A549 (cell line): ENCODE measurements at regions not wholly inside any gene's neighbourhood (a gene's known extent, or its start where the extent isn't known, plus 50 kb on each side); places are given as distances from the start of the nearest gene placed in this dataset.
"Not testable (repeated sequence)": the region's sequence is repeated elsewhere in the genome, so short reads cannot be mapped to it uniquely, and the experiment has no call there.

ENCODE experiments used
- CBX8 ChIP-seq: fragments of 200-600 bp; sonication (generic); IDR thresholded peaks from 2 replicates; pipeline ENCODE4 v1.6.1; 2016
- EHMT2 ChIP-seq: fragments of 200-600 bp; sonication (generic); IDR thresholded peaks from 2 replicates; pipeline ENCODE4 v1.6.1; 2016; ENCODE audit warnings: antibody characterized with exemption, low read depth, mild to moderate bottlenecking, moderate library complexity
- TP53 ChIP-seq: fragments of 250-450 bp; sonication (Bioruptor Pico); IDR thresholded peaks from 2 replicates; pipeline ENCODE4 v1.5.0; 2021; ENCODE audit warnings: mild to moderate bottlenecking, moderate library complexity
- ZC3H11A ChIP-seq: fragments of 450-650 bp; IDR thresholded peaks from 2 replicates; pipeline ENCODE4 v1.6.1; 2014; ENCODE audit warnings: antibody characterized with exemption, mild to moderate bottlenecking
- TF ChIP-seq, protein P1 (sequence below): fragments of >200 bp; sonication (Bioruptor Twin); formaldehyde crosslinking; IDR thresholded peaks from 3 replicates; pipeline ENCODE4 v1.5.1; 2016
- TF ChIP-seq, protein P2 (sequence below): fragments of 200-600 bp; sonication (generic); IDR thresholded peaks from 2 replicates; pipeline ENCODE4 v1.6.1; 2016; ENCODE audit warnings: antibody characterized with exemption, mild to moderate bottlenecking, moderate library complexity

DNA sequence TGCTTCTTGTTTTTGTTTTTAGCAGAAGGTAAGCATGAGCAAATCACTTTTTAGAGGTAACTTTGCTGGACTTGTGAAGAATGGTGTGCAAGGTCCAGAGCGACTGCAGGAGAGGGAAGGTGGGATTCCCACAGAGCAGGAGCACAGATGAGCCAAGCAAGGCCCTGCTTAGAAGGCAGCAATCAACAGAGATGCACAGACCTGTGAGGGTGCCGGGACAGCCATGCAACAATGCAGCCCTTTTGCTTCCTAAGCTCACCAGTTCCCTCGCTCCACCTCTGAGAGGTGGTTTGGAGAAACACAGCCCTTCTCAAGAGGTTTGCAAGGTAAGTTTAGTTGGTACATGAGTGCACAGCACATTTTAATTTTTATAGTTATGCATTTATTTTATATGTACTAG lies 85.1 kb upstream of the FBXO28 start:
- TF ChIP-seq, protein P1, sequence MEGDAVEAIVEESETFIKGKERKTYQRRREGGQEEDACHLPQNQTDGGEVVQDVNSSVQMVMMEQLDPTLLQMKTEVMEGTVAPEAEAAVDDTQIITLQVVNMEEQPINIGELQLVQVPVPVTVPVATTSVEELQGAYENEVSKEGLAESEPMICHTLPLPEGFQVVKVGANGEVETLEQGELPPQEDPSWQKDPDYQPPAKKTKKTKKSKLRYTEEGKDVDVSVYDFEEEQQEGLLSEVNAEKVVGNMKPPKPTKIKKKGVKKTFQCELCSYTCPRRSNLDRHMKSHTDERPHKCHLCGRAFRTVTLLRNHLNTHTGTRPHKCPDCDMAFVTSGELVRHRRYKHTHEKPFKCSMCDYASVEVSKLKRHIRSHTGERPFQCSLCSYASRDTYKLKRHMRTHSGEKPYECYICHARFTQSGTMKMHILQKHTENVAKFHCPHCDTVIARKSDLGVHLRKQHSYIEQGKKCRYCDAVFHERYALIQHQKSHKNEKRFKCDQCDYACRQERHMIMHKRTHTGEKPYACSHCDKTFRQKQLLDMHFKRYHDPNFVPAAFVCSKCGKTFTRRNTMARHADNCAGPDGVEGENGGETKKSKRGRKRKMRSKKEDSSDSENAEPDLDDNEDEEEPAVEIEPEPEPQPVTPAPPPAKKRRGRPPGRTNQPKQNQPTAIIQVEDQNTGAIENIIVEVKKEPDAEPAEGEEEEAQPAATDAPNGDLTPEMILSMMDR: not testable (repeated sequence)
- not testable (repeated sequence) for TF ChIP-seq CBX8, EHMT2, TP53, ZC3H11A
- TF ChIP-seq, protein P2, sequence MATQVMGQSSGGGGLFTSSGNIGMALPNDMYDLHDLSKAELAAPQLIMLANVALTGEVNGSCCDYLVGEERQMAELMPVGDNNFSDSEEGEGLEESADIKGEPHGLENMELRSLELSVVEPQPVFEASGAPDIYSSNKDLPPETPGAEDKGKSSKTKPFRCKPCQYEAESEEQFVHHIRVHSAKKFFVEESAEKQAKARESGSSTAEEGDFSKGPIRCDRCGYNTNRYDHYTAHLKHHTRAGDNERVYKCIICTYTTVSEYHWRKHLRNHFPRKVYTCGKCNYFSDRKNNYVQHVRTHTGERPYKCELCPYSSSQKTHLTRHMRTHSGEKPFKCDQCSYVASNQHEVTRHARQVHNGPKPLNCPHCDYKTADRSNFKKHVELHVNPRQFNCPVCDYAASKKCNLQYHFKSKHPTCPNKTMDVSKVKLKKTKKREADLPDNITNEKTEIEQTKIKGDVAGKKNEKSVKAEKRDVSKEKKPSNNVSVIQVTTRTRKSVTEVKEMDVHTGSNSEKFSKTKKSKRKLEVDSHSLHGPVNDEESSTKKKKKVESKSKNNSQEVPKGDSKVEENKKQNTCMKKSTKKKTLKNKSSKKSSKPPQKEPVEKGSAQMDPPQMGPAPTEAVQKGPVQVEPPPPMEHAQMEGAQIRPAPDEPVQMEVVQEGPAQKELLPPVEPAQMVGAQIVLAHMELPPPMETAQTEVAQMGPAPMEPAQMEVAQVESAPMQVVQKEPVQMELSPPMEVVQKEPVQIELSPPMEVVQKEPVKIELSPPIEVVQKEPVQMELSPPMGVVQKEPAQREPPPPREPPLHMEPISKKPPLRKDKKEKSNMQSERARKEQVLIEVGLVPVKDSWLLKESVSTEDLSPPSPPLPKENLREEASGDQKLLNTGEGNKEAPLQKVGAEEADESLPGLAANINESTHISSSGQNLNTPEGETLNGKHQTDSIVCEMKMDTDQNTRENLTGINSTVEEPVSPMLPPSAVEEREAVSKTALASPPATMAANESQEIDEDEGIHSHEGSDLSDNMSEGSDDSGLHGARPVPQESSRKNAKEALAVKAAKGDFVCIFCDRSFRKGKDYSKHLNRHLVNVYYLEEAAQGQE: not testable (repeated sequence)
